Neural cell (in vitro differentiated cells): ENCODE measurements at regions not wholly inside any gene's neighbourhood (a gene's known extent, or its start where the extent isn't known, plus 50 kb on each side); places are given as distances from the start of the nearest gene placed in this dataset.

Source experiments
- H2AFZ ChIP-seq: fragments of 200-600, 300-800 bp; sonication (generic), shearing (Covaris generic); 2 replicates; pipeline ENCODE4 v1.6.0; 2014; ENCODE audit warnings: low read depth, mild to moderate bottlenecking, antibody characterized with exemption, low read length, moderate library complexity
- H3F3A ChIP-seq: fragments of 200-600 bp; shearing (Covaris generic); 2 replicates; pipeline ENCODE4 v1.6.1; 2016; ENCODE audit warnings: mild to moderate bottlenecking, moderate library complexity, mixed read lengths, antibody characterized with exemption, low read length; ENCODE audit not compliant: insufficient read depth, poor library complexity, severe bottlenecking
- H3K27ac ChIP-seq: fragments of 200-600, 300-800 bp; sonication (generic), shearing (Covaris generic); 2 replicates; pipeline ENCODE4 v1.5.1; 2014; ENCODE audit warnings: mild to moderate bottlenecking, low read length, moderate library complexity
- H3K27me3 ChIP-seq: fragments of 300-800, 200-600 bp; sonication (generic), shearing (Covaris generic); 2 replicates; pipeline ENCODE4 v1.6.0; 2014; ENCODE audit warnings: mild to moderate bottlenecking, low read depth, low read length, moderate library complexity; ENCODE audit not compliant: insufficient read depth
- H3K36me3 ChIP-seq: fragments of 300-800, 200-600 bp; sonication (generic), shearing (Covaris generic); 2 replicates; pipeline ENCODE4 v1.5.1; 2014; ENCODE audit warnings: mild to moderate bottlenecking, antibody characterized with exemption, low read length, moderate library complexity; ENCODE audit not compliant: insufficient read depth
- H3K4me2 ChIP-seq: fragments of 300-800, 200-600 bp; sonication (generic), shearing (Covaris generic); 2 replicates; pipeline ENCODE4 v1.6.0; 2014; ENCODE audit warnings: mild to moderate bottlenecking, low read length
- H3K4me3 ChIP-seq: fragments of 300-800, 200-600 bp; sonication (generic), shearing (Covaris generic); 2 replicates; pipeline ENCODE4 v1.5.1; 2014; ENCODE audit warnings: mild to moderate bottlenecking, low read length, moderate library complexity
- H3K79me2 ChIP-seq: fragments of 200-600 bp; shearing (Covaris generic); replicated peaks from 2 replicates; pipeline ENCODE4 v1.6.0; 2014; ENCODE audit warnings: mild to moderate bottlenecking, low read length, moderate library complexity; ENCODE audit not compliant: insufficient read depth
- H3K9ac ChIP-seq: fragments of 300-800, 200-600 bp; sonication (generic), shearing (Covaris generic); 2 replicates; pipeline ENCODE4 v1.6.1; 2016; ENCODE audit warnings: mild to moderate bottlenecking, low read length, mixed read lengths
- H3K9me2 ChIP-seq: fragments of 200-600 bp; shearing (Covaris generic); 2 replicates; pipeline ENCODE4 v1.6.1; 2016; ENCODE audit warnings: mild to moderate bottlenecking, low read length, mixed read lengths; ENCODE audit not compliant: insufficient read depth
- H3K9me3 ChIP-seq: fragments of 200-600, 300-800 bp; sonication (generic), shearing (Covaris generic); 2 replicates; pipeline ENCODE4 v1.6.1; 2016; ENCODE audit warnings: mild to moderate bottlenecking, mixed run types, low read length, moderate library complexity, mixed read lengths
- H4K20me1 ChIP-seq: fragments of 200-600 bp; shearing (Covaris generic); 2 replicates; pipeline ENCODE4 v1.6.1; 2016; ENCODE audit warnings: mild to moderate bottlenecking, mixed run types; ENCODE audit not compliant: insufficient read depth
- EP300 ChIP-seq: fragments of 450-650 bp; conservative IDR thresholded peaks from 2 replicates; pipeline ENCODE4 v1.6.1; 2014; ENCODE audit warnings: antibody characterized with exemption, mild to moderate bottlenecking, moderate library complexity; ENCODE audit not compliant: poor library complexity, severe bottlenecking
- EZH2 ChIP-seq: fragments of 200-600, 300-800 bp; shearing (Covaris generic), sonication (generic); IDR thresholded peaks from 2 replicates; pipeline ENCODE4 v1.6.1; 2014; ENCODE audit warnings: antibody characterized with exemption, low read length, borderline replicate concordance, mild to moderate bottlenecking; ENCODE audit not compliant: insufficient read depth, poor library complexity, severe bottlenecking
- MXI1 ChIP-seq: fragments of 450-650 bp; conservative IDR thresholded peaks from 2 replicates; pipeline ENCODE4 v1.6.1; 2014; ENCODE audit warnings: antibody characterized with exemption, mild to moderate bottlenecking; ENCODE audit not compliant: poor library complexity, severe bottlenecking
- POLR2AphosphoS5 ChIP-seq: IDR thresholded peaks from 2 replicates; pipeline ENCODE4 v1.6.1; 2012
- RAD21 ChIP-seq: fragments of 450-650 bp; conservative IDR thresholded peaks from 2 replicates; pipeline ENCODE4 v1.6.1; 2014; ENCODE audit warnings: antibody characterized with exemption, mild to moderate bottlenecking, moderate library complexity
- SMC3 ChIP-seq: fragments of 450-650 bp; conservative IDR thresholded peaks from 2 replicates; pipeline ENCODE4 v1.6.1; 2014; ENCODE audit warnings: antibody characterized with exemption, mild to moderate bottlenecking, moderate library complexity; ENCODE audit not compliant: poor library complexity
- TAF1 ChIP-seq: IDR thresholded peaks from 2 replicates; pipeline ENCODE4 v1.6.1; 2012; ENCODE audit warnings: low read depth
- TF ChIP-seq, protein P1 (sequence below): fragments of 450-650 bp; IDR thresholded peaks from 2 replicates; pipeline ENCODE4 v1.5.1; 2014; ENCODE audit warnings: antibody characterized with exemption, mild to moderate bottlenecking, moderate library complexity; ENCODE audit not compliant: poor library complexity, severe bottlenecking
- TF ChIP-seq, protein P2 (sequence below): IDR thresholded peaks from 2 replicates; pipeline ENCODE4 v1.6.1; 2012; ENCODE audit warnings: borderline replicate concordance

DNA sequence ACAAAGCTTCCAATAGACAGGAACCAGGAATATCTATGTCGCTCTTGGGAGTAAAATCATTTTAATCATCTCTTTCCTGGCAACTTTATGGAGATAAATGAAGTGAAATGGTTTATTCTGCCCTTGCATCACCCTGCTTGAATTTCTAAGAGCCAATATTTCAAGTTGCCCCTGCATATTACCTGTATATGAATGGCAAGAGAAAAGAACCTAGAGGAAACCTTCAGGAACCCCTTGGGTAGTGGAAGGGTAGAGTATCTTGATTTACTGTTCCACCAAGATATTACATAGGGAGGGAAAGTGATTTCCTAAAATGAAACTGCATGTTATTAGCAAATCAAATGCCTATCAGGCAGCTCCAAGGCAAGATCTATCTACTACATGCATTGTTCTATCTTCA lies 308.4 kb upstream of the NAV3 start:
- H3K27ac ChIP-seq: no peak overlapping the region
- H3K36me3 ChIP-seq: no peaks in the 10 kb centered on the region
- no peaks in the 10 kb centered on the region for H3K27me3 ChIP-seq

DNA sequence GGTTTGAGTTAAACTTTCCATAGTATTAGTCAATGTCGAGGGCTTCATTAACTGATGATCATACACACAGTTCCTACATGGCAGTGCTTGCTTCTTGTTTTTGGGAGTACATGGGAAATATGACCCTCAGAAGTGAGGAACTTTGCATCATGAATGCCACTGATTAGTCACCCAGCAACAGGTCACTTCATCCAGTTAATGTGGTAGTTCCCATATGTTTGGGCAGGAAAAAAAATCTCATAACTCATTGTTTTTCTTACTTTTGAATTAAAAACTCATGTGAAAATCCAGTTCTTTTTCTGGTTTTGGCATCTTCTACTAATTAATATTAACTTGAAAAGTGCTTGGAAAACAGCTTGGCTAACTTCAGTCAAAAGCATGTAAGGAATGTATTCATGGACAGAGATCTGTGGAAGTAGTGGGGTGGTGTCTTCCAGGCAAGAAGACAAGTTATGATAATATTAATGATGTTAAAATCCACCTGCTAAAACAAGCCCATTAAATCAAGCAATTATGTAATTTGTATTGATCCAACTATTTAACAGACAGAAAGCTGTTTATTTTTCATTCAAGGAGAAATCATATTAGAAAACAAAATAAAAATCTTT lies 309.1 kb upstream of the NAV3 start:
- Histone ChIP-seq H3K27me3 (no peaks in the 10 kb centered on the region), H3K9ac (no peak overlapping the region), H3K79me2 (no peaks in the 10 kb centered on the region), H4K20me1 (no peaks in the 10 kb centered on the region), H3K4me3 (no peak overlapping the region), H2AFZ (no peak overlapping the region), H3K4me2 (no peak overlapping the region), H3K27ac (no peak overlapping the region), H3K9me2 (no peaks in the 10 kb centered on the region), H3K9me3 (no peaks in the 10 kb centered on the region), H3K36me3 (no peaks in the 10 kb centered on the region), H3F3A (no peaks in the 10 kb centered on the region)
- TF ChIP-seq, protein P1, sequence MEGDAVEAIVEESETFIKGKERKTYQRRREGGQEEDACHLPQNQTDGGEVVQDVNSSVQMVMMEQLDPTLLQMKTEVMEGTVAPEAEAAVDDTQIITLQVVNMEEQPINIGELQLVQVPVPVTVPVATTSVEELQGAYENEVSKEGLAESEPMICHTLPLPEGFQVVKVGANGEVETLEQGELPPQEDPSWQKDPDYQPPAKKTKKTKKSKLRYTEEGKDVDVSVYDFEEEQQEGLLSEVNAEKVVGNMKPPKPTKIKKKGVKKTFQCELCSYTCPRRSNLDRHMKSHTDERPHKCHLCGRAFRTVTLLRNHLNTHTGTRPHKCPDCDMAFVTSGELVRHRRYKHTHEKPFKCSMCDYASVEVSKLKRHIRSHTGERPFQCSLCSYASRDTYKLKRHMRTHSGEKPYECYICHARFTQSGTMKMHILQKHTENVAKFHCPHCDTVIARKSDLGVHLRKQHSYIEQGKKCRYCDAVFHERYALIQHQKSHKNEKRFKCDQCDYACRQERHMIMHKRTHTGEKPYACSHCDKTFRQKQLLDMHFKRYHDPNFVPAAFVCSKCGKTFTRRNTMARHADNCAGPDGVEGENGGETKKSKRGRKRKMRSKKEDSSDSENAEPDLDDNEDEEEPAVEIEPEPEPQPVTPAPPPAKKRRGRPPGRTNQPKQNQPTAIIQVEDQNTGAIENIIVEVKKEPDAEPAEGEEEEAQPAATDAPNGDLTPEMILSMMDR: no peak
- no peak for TF ChIP-seq POLR2AphosphoS5
- no peak for TF ChIP-seq EP300
- no peak for TF ChIP-seq MXI1
- TF ChIP-seq, protein P2, sequence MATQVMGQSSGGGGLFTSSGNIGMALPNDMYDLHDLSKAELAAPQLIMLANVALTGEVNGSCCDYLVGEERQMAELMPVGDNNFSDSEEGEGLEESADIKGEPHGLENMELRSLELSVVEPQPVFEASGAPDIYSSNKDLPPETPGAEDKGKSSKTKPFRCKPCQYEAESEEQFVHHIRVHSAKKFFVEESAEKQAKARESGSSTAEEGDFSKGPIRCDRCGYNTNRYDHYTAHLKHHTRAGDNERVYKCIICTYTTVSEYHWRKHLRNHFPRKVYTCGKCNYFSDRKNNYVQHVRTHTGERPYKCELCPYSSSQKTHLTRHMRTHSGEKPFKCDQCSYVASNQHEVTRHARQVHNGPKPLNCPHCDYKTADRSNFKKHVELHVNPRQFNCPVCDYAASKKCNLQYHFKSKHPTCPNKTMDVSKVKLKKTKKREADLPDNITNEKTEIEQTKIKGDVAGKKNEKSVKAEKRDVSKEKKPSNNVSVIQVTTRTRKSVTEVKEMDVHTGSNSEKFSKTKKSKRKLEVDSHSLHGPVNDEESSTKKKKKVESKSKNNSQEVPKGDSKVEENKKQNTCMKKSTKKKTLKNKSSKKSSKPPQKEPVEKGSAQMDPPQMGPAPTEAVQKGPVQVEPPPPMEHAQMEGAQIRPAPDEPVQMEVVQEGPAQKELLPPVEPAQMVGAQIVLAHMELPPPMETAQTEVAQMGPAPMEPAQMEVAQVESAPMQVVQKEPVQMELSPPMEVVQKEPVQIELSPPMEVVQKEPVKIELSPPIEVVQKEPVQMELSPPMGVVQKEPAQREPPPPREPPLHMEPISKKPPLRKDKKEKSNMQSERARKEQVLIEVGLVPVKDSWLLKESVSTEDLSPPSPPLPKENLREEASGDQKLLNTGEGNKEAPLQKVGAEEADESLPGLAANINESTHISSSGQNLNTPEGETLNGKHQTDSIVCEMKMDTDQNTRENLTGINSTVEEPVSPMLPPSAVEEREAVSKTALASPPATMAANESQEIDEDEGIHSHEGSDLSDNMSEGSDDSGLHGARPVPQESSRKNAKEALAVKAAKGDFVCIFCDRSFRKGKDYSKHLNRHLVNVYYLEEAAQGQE: no peak
- TF ChIP-seq TAF1: no peak

More for the DNA sequence above, 308.4 kb upstream of the NAV3 start:
- H3F3A ChIP-seq: no peaks in the 10 kb centered on the region
- H3K9ac ChIP-seq: no peak overlapping the region
- no peak overlapping the region for H3K4me3 ChIP-seq
- H3K79me2 ChIP-seq: no peaks in the 10 kb centered on the region
- H3K4me2 ChIP-seq: no peak overlapping the region
- no peak overlapping the region for H2AFZ ChIP-seq
- TF ChIP-seq, protein P1: no peak
- TF ChIP-seq EZH2 (no peak), RAD21 (no peak), MXI1 (no peak), EP300 (no peak), TAF1 (no peak), SMC3 (no peak)
- no peaks in the 10 kb centered on the region for H4K20me1 ChIP-seq
- no peaks in the 10 kb centered on the region for H3K9me3 ChIP-seq
- no peaks in the 10 kb centered on the region for H3K9me2 ChIP-seq
